GM23248 (cell line): ENCODE measurements at regions not wholly inside any gene's neighbourhood (a gene's known extent, or its start where the extent isn't known, plus 50 kb on each side); places are given as distances from the start of the nearest gene placed in this dataset.

Source experiments
- DNase-seq: peaks from one replicate; pipeline ENCODE4 v3.0.0-alpha.2; 2015
- H2AFZ ChIP-seq: fragments of 200-600 bp; sonication (generic); 2 replicates; pipeline ENCODE4 v1.6.1; 2016; ENCODE audit warnings: antibody characterized with exemption
- H3F3A ChIP-seq: fragments of 200-600 bp; sonication (generic); 2 replicates; pipeline ENCODE4 v1.6.1; 2016; ENCODE audit warnings: mild to moderate bottlenecking, antibody characterized with exemption, mixed run types; ENCODE audit not compliant: insufficient read depth
- H3K27ac ChIP-seq: fragments of 200-600 bp; sonication (generic); 2 replicates; pipeline ENCODE4 v1.5.1; 2016; ENCODE audit warnings: mild to moderate bottlenecking
- H3K27me3 ChIP-seq: fragments of 200-600 bp; sonication (generic); replicated peaks from 2 replicates; pipeline ENCODE4 v1.6.1; 2016; ENCODE audit warnings: mild to moderate bottlenecking; ENCODE audit not compliant: insufficient read depth
- H3K36me3 ChIP-seq: fragments of 200-600 bp; sonication (generic); 2 replicates; pipeline ENCODE4 v1.6.1; 2016; ENCODE audit warnings: low read depth, mild to moderate bottlenecking
- H3K4me1 ChIP-seq: fragments of 200-600 bp; sonication (generic); 2 replicates; pipeline ENCODE4 v1.6.1; 2016; ENCODE audit warnings: mild to moderate bottlenecking; ENCODE audit not compliant: insufficient read depth
- H3K4me2 ChIP-seq: fragments of 200-600 bp; sonication (generic); one replicate; pipeline ENCODE4 v1.6.1; 2016; ENCODE audit warnings: mild to moderate bottlenecking; ENCODE audit not compliant: unreplicated experiment
- H3K4me3 ChIP-seq: fragments of 200-600 bp; sonication (generic); 2 replicates; pipeline ENCODE4 v1.5.1; 2016; ENCODE audit warnings: mild to moderate bottlenecking
- H3K79me2 ChIP-seq: fragments of 200-600 bp; sonication (generic); 2 replicates; pipeline ENCODE4 v1.6.1; 2016; ENCODE audit warnings: mild to moderate bottlenecking; ENCODE audit not compliant: insufficient read depth
- H3K9ac ChIP-seq: fragments of 200-600 bp; sonication (generic); 2 replicates; pipeline ENCODE4 v1.6.1; 2016; ENCODE audit warnings: mild to moderate bottlenecking
- H3K9me2 ChIP-seq: fragments of 200-600 bp; sonication (generic); 2 replicates; pipeline ENCODE4 v1.6.1; 2016; ENCODE audit warnings: mixed run types, mild to moderate bottlenecking, moderate library complexity; ENCODE audit not compliant: insufficient read depth
- H3K9me3 ChIP-seq: fragments of 200-600 bp; sonication (generic); one replicate; pipeline ENCODE4 v1.6.1; 2017; ENCODE audit warnings: low read depth
- H4K20me1 ChIP-seq: fragments of 200-600 bp; sonication (generic); 2 replicates; pipeline ENCODE4 v1.6.0; 2016; ENCODE audit not compliant: insufficient read depth
- EZH2 ChIP-seq: fragments of 200-600 bp; sonication (generic); IDR thresholded peaks from 2 replicates; pipeline ENCODE4 v1.6.1; 2018; ENCODE audit warnings: antibody characterized with exemption, mild to moderate bottlenecking; ENCODE audit not compliant: insufficient read depth, poor library complexity, severe bottlenecking
- EZH2phosphoT487 ChIP-seq: fragments of 200-600 bp; sonication (generic); IDR thresholded peaks from 2 replicates; pipeline ENCODE4 v1.6.1; 2018; ENCODE audit warnings: antibody characterized with exemption, moderate library complexity, mild to moderate bottlenecking, low read depth; ENCODE audit not compliant: insufficient read depth
- WGBS, 2 experiments: methylation state at CpG; one replicate each; pipeline ENCODE4 v1.1.6; 2015 to 2017; ENCODE audit warnings: low lambda C conversion rate in 2 of 2, low coverage in 1 of 2; ENCODE audit errors: missing lambda C conversion rate in 2 of 2; 5-methylcytosine and 5-hydroxymethylcytosine counted together
- in situ Hi-C: fragments of 300-500 bp; cut with MboI; formaldehyde crosslinking; loops from 2 replicates; pipeline ENCODE4 v1.15.0; 2020

DNA sequence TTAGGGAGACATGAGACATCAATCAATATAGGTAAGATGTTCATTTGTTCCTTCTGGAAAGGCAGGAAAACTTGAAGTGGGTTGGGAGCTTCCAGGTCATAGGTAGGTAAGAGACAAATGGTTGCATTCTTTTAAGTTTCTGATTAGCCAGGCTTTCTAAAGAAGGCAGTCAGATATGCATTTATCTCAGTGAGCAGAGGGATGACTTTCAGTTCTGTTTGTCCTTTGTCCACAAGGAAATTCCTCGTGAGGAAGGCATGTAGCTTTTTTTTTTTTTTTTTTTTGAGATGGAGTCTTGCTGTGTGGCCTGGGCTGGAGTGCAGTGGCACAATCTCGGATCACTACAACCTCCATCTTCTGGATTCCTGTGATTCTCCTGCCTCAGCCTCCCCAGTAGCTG lies 155.3 kb upstream of the ABCA1 start:
- Histone ChIP-seq H3F3A (no peaks in the 10 kb centered on the region), H3K9me2 (no peaks in the 10 kb centered on the region), H3K9ac (no peak overlapping the region), H3K36me3 (no peaks in the 10 kb centered on the region), H2AFZ (no peak overlapping the region), H3K27me3 (no peaks in the 10 kb centered on the region), H3K4me1 (no peaks in the 10 kb centered on the region), H3K9me3 (no peaks in the 10 kb centered on the region), H3K4me3 (no peak overlapping the region), H3K4me2 (no peak overlapping the region), H3K79me2 (no peaks in the 10 kb centered on the region), H4K20me1 (no peaks in the 10 kb centered on the region), H3K27ac (no peak overlapping the region)
- WGBS, 2 experiments, result 74 to 80% methylated on average over 2 of the region's 2 CpGs
- no peak for DNase-seq
- in situ Hi-C loops, result no loop called here
- no peak for TF ChIP-seq EZH2
- TF ChIP-seq EZH2phosphoT487, result no peak

GRCh38 chr9:105087910-105088898 lies 156.2 kb upstream of the SLC44A1 start:
- Histone ChIP-seq H3K79me2 (no peaks in the 10 kb centered on the region), H3K27me3 (no peaks in the 10 kb centered on the region), H3K9me3 (no peaks in the 10 kb centered on the region), H3K9ac (no peak overlapping the region), H3K27ac (no peak overlapping the region), H3K4me2 (no peak overlapping the region), H3K4me3 (no peak overlapping the region), H3F3A (no peaks in the 10 kb centered on the region), H3K36me3 (no peaks in the 10 kb centered on the region), H3K4me1 (no peaks in the 10 kb centered on the region), H4K20me1 (no peaks in the 10 kb centered on the region), H3K9me2 (no peaks in the 10 kb centered on the region), H2AFZ (no peak overlapping the region)
- WGBS, 2 experiments, result 73 to 75% methylated on average over 4 of the region's 4 CpGs
- no peak for DNase-seq
- TF ChIP-seq EZH2, result no peak
- TF ChIP-seq EZH2phosphoT487, result no peak
- in situ Hi-C loops, result no loop called here

- no peak overlapping the region for H3K27ac ChIP-seq
- in situ Hi-C loops, result no loop called here
- DNase-seq, result no peak
- H3K4me1 ChIP-seq, result no peaks in the 10 kb centered on the region
- H4K20me1 ChIP-seq, result no peaks in the 10 kb centered on the region
- H2AFZ ChIP-seq, result no peak overlapping the region
- no peak overlapping the region for H3K4me3 ChIP-seq
- no peaks in the 10 kb centered on the region for H3K27me3 ChIP-seq
- H3F3A ChIP-seq, result no peaks in the 10 kb centered on the region
- H3K9ac ChIP-seq, result no peak overlapping the region
- no peak overlapping the region for H3K4me2 ChIP-seq
- H3K9me3 ChIP-seq, result no peaks in the 10 kb centered on the region
- WGBS, 2 experiments, result 79 to 80% methylated on average over 5 of the region's 5 CpGs
- H3K9me2 ChIP-seq, result no peaks in the 10 kb centered on the region
- H3K79me2 ChIP-seq, result no peaks in the 10 kb centered on the region
- no peaks in the 10 kb centered on the region for H3K36me3 ChIP-seq
- no peak for TF ChIP-seq EZH2
- no peak for TF ChIP-seq EZH2phosphoT487
These were observed 154.6 kb upstream of the SLC44A1 start for GRCh38 chr9:105089874-105090273.

DNA sequence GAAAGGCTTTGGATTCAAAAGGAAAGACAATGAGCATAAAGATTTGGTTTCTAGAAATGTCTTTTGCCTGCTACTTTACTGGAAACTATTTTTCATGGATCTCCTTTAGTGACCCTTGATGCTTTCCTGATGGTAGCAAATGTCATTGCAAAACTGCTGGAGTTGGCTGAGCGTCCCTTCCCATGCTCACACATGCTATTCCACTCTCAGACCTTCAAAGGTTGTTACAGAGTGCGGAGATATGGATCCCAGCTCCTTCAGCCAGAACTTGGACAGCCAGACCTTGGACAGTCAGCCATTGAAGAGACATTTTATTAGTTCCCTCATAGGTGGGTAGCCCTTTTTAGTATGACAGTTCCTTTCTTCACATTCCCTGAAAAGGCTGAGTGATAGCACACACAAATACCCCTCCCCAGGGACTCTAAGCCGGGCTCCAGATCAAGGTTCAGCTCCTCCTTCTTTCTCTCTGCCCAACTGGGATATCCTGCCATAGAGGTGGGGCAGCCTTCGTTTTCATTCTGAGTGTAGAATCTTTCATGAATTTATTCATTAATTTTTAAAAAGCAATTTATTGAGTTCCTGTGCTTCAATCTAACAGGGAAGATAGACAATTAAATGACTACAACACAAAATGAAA lies 153.3 kb upstream of the SLC44A1 start:
- 36 to 41% methylated on average over 4 of the region's 4 CpGs for WGBS, 2 experiments

More for the DNA sequence above, 153.3 kb upstream of the SLC44A1 start:
- Histone ChIP-seq H3K4me1 (no peaks in the 10 kb centered on the region), H3K9me3 (no peaks in the 10 kb centered on the region), H3K79me2 (no peaks in the 10 kb centered on the region), H3K4me3 (no peak overlapping the region), H3F3A (no peaks in the 10 kb centered on the region), H3K4me2 (no peak overlapping the region), H4K20me1 (no peaks in the 10 kb centered on the region), H3K9me2 (no peaks in the 10 kb centered on the region), H2AFZ (no peak overlapping the region), H3K36me3 (no peaks in the 10 kb centered on the region), H3K9ac (no peak overlapping the region), H3K27me3 (no peaks in the 10 kb centered on the region), H3K27ac (no peak overlapping the region)
- in situ Hi-C loops, result no loop called here
- DNase-seq, result no peak
- TF ChIP-seq EZH2phosphoT487, result no peak
- no peak for TF ChIP-seq EZH2
